Chondrocyte (in vitro differentiated cells): ENCODE measurements at regions not wholly inside any gene's neighbourhood (a gene's known extent, or its start where the extent isn't known, plus 50 kb on each side); places are given as distances from the start of the nearest gene placed in this dataset.

Experiments
- DNase-seq: peaks from one replicate; pipeline ENCODE4 v3.0.0; 2021; ENCODE audit warnings: mixed read lengths, low spot score
- H3K27ac Mint-ChIP-seq: one replicate; pipeline ENCODE4 v1.8.0; 2021; ENCODE audit warnings: mild to moderate bottlenecking, moderate library complexity, mixed read lengths; ENCODE audit not compliant: unreplicated experiment
- H3K27me3 Mint-ChIP-seq: 2 replicates; pipeline ENCODE4 v1.8.0; 2021; ENCODE audit warnings: low read depth, mixed read lengths
- H3K36me3 Mint-ChIP-seq: 2 replicates; pipeline ENCODE4 v1.8.0; 2021; ENCODE audit warnings: low read depth, mixed read lengths
- H3K4me1 Mint-ChIP-seq: 2 replicates; pipeline ENCODE4 v1.8.0; 2021; ENCODE audit warnings: low read depth, mild to moderate bottlenecking, mixed read lengths
- H3K4me3 Mint-ChIP-seq: one replicate; pipeline ENCODE4 v1.8.0; 2021; ENCODE audit warnings: mild to moderate bottlenecking, moderate library complexity, mixed read lengths; ENCODE audit not compliant: unreplicated experiment
- H3K9me3 Mint-ChIP-seq: 2 replicates; pipeline ENCODE4 v1.8.0; 2021; ENCODE audit warnings: low read depth, mixed read lengths
- TF ChIP-seq, protein P1 (sequence below): fragments of 200-600 bp; sonication (generic); IDR thresholded peaks from 2 replicates; pipeline ENCODE4 v1.5.0; 2021; ENCODE audit warnings: antibody characterized with exemption, mild to moderate bottlenecking, moderate library complexity

DNA sequence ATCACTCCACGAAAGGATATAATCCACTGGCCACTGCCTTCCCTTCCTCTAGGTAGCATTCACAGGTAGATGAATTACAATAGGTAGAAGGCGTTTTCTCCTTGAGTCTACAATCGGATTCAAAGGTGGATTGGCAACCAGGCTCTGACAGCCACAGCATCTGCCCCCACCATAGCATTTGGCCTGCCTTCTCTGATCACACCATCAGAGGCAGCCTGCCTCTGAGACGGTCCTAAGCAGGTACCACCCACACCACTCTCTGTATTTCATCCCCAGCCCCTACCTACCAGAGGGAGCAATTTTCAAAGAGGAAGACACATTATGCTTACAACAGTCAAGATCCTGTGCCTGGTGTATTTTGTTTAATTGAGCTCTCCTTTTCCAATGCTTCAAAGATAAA is 210.5 kb upstream of the SPTLC3 start:
- Mint-ChIP-seq H3K36me3 (no peaks in the 10 kb centered on the region), H3K9me3 (no peaks in the 10 kb centered on the region), H3K27me3 (no peaks in the 10 kb centered on the region), H3K4me3 (no peak overlapping the region), H3K4me1 (no peaks in the 10 kb centered on the region), H3K27ac (no peak overlapping the region)
- no peak for DNase-seq
- TF ChIP-seq, protein P1, sequence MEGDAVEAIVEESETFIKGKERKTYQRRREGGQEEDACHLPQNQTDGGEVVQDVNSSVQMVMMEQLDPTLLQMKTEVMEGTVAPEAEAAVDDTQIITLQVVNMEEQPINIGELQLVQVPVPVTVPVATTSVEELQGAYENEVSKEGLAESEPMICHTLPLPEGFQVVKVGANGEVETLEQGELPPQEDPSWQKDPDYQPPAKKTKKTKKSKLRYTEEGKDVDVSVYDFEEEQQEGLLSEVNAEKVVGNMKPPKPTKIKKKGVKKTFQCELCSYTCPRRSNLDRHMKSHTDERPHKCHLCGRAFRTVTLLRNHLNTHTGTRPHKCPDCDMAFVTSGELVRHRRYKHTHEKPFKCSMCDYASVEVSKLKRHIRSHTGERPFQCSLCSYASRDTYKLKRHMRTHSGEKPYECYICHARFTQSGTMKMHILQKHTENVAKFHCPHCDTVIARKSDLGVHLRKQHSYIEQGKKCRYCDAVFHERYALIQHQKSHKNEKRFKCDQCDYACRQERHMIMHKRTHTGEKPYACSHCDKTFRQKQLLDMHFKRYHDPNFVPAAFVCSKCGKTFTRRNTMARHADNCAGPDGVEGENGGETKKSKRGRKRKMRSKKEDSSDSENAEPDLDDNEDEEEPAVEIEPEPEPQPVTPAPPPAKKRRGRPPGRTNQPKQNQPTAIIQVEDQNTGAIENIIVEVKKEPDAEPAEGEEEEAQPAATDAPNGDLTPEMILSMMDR = no peak

DNA sequence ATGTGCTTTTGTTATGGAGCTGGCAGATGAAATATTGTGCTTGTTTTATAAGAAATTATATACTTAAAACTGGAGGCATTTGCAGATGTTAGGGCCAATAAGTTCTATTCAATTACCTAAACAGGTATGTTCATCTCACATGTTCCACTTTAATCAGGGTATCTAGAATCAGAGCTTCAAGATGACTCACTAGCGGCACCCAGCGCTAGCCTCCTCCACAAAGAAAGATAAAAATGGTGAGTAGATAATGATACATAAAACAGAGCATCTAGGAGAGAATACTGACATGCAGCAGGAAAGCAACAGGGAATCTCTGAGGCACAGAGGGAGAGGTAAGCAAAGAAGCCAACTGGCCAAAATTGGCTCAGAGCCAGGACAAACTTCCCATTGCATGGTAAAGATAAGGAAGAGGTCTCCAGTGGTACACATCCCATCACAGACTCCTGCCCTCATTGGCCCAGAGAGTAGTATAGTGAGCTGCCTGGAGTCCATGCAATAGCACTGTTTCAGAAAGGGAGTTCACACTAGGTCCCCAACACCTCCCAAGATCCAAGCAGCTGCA is 200.7 kb upstream of the SPTLC3 start:
- H3K4me1 Mint-ChIP-seq = no peaks in the 10 kb centered on the region
- H3K9me3 Mint-ChIP-seq = peaks cover 35% of the 10 kb centered on the region
- H3K4me3 Mint-ChIP-seq = no peak overlapping the region
- H3K27me3 Mint-ChIP-seq = peaks cover 3% of the 10 kb centered on the region
- H3K36me3 Mint-ChIP-seq = no peaks in the 10 kb centered on the region
- no peak for DNase-seq
- no peak overlapping the region for H3K27ac Mint-ChIP-seq
- TF ChIP-seq, protein P1 = no peak

DNA sequence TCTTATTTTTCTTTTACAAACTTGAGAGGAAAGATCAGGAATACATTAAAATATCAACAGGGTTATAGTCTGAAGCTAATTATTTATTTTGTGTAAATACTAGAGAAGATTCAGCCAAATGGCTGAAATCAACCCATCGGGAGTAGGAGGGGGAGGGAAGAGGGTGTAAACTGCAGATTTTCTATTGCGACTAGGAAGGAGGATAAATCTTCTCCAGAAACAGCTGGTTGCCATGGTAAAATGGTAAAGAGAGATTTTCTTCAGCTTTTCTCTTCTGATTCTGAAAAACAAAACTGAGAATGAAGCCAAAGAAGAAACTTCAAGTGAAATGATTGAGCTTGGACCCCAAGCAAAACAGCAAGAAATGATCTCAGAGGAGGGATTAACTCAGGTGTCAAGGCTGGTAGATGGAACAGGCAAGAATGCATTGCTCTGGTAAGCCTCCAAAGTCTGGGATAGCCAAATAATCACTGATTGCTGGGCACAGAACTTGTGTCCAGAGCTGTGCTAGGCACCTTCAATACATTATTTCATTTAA is 193.5 kb upstream of the SPTLC3 start:
- Mint-ChIP-seq H3K9me3 (peaks cover 21% of the 10 kb centered on the region), H3K4me1 (no peaks in the 10 kb centered on the region), H3K27ac (no peak overlapping the region), H3K36me3 (no peaks in the 10 kb centered on the region), H3K4me3 (no peak overlapping the region), H3K27me3 (peaks cover 6% of the 10 kb centered on the region)
- TF ChIP-seq, protein P1 = no peak
- DNase-seq = no peak

DNA sequence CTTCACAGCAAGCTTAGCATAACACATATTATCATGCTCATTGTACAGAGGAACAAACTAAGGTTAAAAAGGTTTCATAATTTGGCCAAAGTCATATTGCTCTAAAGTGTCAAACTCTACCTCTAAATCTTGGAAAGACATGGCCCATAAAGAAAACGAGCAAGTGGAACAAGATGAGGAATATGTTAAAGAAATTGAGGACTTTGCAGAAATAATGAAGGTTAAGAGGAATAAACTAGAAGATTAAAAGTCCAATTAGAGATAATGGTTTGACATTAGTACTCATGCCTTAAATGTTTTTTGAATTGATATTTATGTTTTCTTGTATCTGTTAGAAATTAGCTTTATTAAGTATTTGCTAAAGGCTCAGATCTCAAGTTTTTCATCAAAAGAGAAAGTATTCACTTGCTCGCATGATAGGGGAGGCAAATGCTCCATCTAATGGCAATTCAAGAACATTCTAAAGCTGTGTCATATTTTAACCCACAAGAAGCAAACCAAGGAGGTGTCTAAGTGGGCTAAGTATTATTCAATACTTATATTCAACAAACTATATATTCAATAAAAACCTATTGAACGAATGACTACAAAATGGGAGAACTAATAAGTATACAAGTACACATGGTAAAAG is 192.9 kb upstream of the SPTLC3 start:
- Mint-ChIP-seq H3K27me3 (peaks cover 6% of the 10 kb centered on the region), H3K4me3 (no peak overlapping the region), H3K4me1 (no peaks in the 10 kb centered on the region), H3K9me3 (peaks cover 17% of the 10 kb centered on the region), H3K36me3 (no peaks in the 10 kb centered on the region), H3K27ac (no peak overlapping the region)
- TF ChIP-seq, protein P1 = no peak
- DNase-seq = no peak

DNA sequence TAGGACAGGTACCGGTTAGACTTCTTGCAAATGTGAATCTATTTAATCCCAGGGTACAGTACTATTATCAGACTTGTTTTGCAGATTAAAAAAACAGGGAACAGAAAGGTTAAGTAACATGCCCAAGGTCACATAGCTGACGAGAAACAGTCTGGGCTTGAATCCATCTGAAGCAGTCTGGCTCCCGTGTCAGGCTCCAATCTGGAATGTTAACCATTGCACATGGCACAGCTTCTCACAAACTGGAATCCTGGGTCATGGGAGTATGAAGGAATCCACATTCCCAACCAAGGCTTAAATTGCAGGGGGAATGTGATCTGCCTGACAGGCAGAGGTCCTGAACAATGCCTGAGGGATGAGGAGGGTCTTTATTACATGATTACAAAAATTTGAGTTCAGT is 187.5 kb upstream of the SPTLC3 start:
- DNase-seq = no peak
- H3K9me3 Mint-ChIP-seq = no peaks in the 10 kb centered on the region
- TF ChIP-seq, protein P1 = no peak
- no peaks in the 10 kb centered on the region for H3K4me1 Mint-ChIP-seq
- no peaks in the 10 kb centered on the region for H3K36me3 Mint-ChIP-seq
- no peaks in the 10 kb centered on the region for H3K27me3 Mint-ChIP-seq
- no peak overlapping the region for H3K4me3 Mint-ChIP-seq
- H3K27ac Mint-ChIP-seq = no peak overlapping the region
